Thoracic aorta (tissue), 2 donors: ENCODE measurements at regions not wholly inside any gene's neighbourhood (a gene's known extent, or its start where the extent isn't known, plus 50 kb on each side); places are given as distances from the start of the nearest gene placed in this dataset.

Source experiments
- ATAC-seq: fragments of 150-250 bp; one replicate; pipeline ENCODE4 v1.8.0; 2017; ENCODE audit warnings: low read depth; ENCODE audit not compliant: insufficient number of reproducible peaks, low FRiP score
- DNase-seq: peaks from one replicate; pipeline ENCODE4 v3.0.0-alpha.2; 2020; ENCODE audit warnings: low spot score
- H3K27ac ChIP-seq, 2 donors: fragments of 200-600 bp; sonication (generic); 1 replicate in 1 of 2; 2 replicates in 1 of 2; pipeline ENCODE4 v1.5.1; 2016; ENCODE audit warnings: mild to moderate bottlenecking in 2 of 2, moderate library complexity in 2 of 2
- H3K27me3 ChIP-seq: fragments of 200-600 bp; sonication (generic); replicated peaks from 2 replicates; pipeline ENCODE4 v1.6.0; 2016; ENCODE audit warnings: mild to moderate bottlenecking; ENCODE audit not compliant: insufficient read depth
- H3K36me3 ChIP-seq: fragments of 200-600 bp; sonication (generic); one replicate; pipeline ENCODE4 v1.5.1; 2016
- H3K4me1 ChIP-seq, 2 donors: fragments of 200-600 bp; sonication (generic); 1 replicate in 1 of 2; 2 replicates in 1 of 2; pipeline versions ENCODE4 v1.5.1 to v1.6.0; 2016; ENCODE audit warnings: low read depth in 2 of 2, mild to moderate bottlenecking in 1 of 2; ENCODE audit not compliant: control insufficient read depth in 1 of 2
- H3K4me3 ChIP-seq: fragments of 200-600 bp; sonication (generic); 2 replicates; pipeline ENCODE4 v1.5.1; 2016; ENCODE audit warnings: mild to moderate bottlenecking
- H3K9me3 ChIP-seq: fragments of 200-600 bp; sonication (generic); 2 replicates; pipeline ENCODE4 v1.5.1; 2016
- CTCF ChIP-seq: fragments of 200-600 bp; sonication (generic); IDR thresholded peaks from one replicate; pipeline ENCODE4 v1.5.1; 2019; ENCODE audit warnings: antibody characterized with exemption

- no peak for DNase-seq
- Histone ChIP-seq H3K27me3 (no peaks in the 10 kb centered on the region), H3K36me3 (no peaks in the 10 kb centered on the region), H3K9me3 (no peaks in the 10 kb centered on the region), H3K27ac (no peak overlapping the region), H3K4me3 (no peak overlapping the region), H3K4me1 (peaks cover 7 to 10% of the 10 kb centered on the region in 2 donors)
- no peak for TF ChIP-seq CTCF
- no peak for ATAC-seq
Measured at GRCh38 chr6:133629970-133630369, 258.9 kb upstream of the TCF21 start.

GRCh38 chr6:133630651-133631050 is 258.3 kb upstream of the TCF21 start:
- no peak for DNase-seq
- H3K4me1 ChIP-seq: peaks cover 7 to 10% of the 10 kb centered on the region in 2 donors
- no peak overlapping the region for H3K4me3 ChIP-seq
- TF ChIP-seq CTCF: no peak
- no peak overlapping the region for H3K27ac ChIP-seq
- no peaks in the 10 kb centered on the region for H3K36me3 ChIP-seq
- ATAC-seq: no peak
- no peaks in the 10 kb centered on the region for H3K9me3 ChIP-seq
- H3K27me3 ChIP-seq: no peaks in the 10 kb centered on the region

GRCh38 chr6:133631421-133631820 is 257.5 kb upstream of the TCF21 start:
- no peak for TF ChIP-seq CTCF
- ATAC-seq: no peak
- no peak overlapping the region for H3K4me3 ChIP-seq

GRCh38 chr6:133632206-133632605 is 256.7 kb upstream of the TCF21 start:
- Histone ChIP-seq H3K4me3 (no peak overlapping the region), H3K27me3 (no peaks in the 10 kb centered on the region), H3K4me1 (peaks cover 7 to 11% of the 10 kb centered on the region in 2 donors), H3K9me3 (no peaks in the 10 kb centered on the region), H3K27ac (no peak overlapping the region), H3K36me3 (no peaks in the 10 kb centered on the region)
- no peak for ATAC-seq
- no peak for TF ChIP-seq CTCF
- DNase-seq: no peak

More at GRCh38 chr6:133631421-133631820, 257.5 kb upstream of the TCF21 start:
- Histone ChIP-seq H3K9me3 (no peaks in the 10 kb centered on the region), H3K27me3 (no peaks in the 10 kb centered on the region), H3K27ac (no peak overlapping the region), H3K36me3 (no peaks in the 10 kb centered on the region), H3K4me1 (peaks cover 7 to 10% of the 10 kb centered on the region in 2 donors)
- DNase-seq: no peak

- H3K9me3 ChIP-seq: no peaks in the 10 kb centered on the region
- H3K4me3 ChIP-seq: no peak overlapping the region
- no peaks in the 10 kb centered on the region for H3K27me3 ChIP-seq
- H3K4me1 ChIP-seq: peaks cover 13 to 14% of the 10 kb centered on the region in 2 donors
- ATAC-seq (no peak), DNase-seq (no peak)
- H3K27ac ChIP-seq: no peak overlapping the region
- H3K36me3 ChIP-seq: no peaks in the 10 kb centered on the region
- no peak for TF ChIP-seq CTCF
Measured at GRCh38 chr6:133632906-133633305, 256.0 kb upstream of the TCF21 start.
